Activated naive CD4-positive, alpha-beta T cell treated with anti-CD3 and anti-CD28 coated beads, Interleukin-2, amount 10 ng/mL, durations not matched to agents 7 days and 5 days (primary cell): ENCODE measurements at regions not wholly inside any gene's neighbourhood (a gene's known extent, or its start where the extent isn't known, plus 50 kb on each side); places are given as distances from the start of the nearest gene placed in this dataset.
"Not testable (repeated sequence)": the region's sequence is repeated elsewhere in the genome, so short reads cannot be mapped to it uniquely, and the experiment has no call there.

Source experiments
- CTCF ChIA-PET: fragments of 350-600 bp; sonication (Branson Sonifier 250); formaldehyde crosslinking; loops from one replicate; lab custom pipeline; 2021; ENCODE audit warnings: antibody characterized with exemption; lab: Charles Lee
- DNase-seq: peaks from one replicate; pipeline ENCODE4 v3.0.0-alpha.2; 2020
- H3K27ac Mint-ChIP-seq: one replicate; pipeline ENCODE4 v1.8.0; 2021; ENCODE audit warnings: mild to moderate bottlenecking, moderate library complexity, mixed read lengths
- H3K27me3 Mint-ChIP-seq: one replicate; pipeline ENCODE4 v1.8.0; 2021; ENCODE audit warnings: mild to moderate bottlenecking, mixed read lengths
- H3K36me3 Mint-ChIP-seq: one replicate; pipeline ENCODE4 v1.8.0; 2021; ENCODE audit warnings: mixed read lengths
- H3K4me1 Mint-ChIP-seq: one replicate; pipeline ENCODE4 v1.8.0; 2021; ENCODE audit warnings: mixed read lengths
- H3K4me3 Mint-ChIP-seq: one replicate; pipeline ENCODE4 v1.8.0; 2021; ENCODE audit warnings: mild to moderate bottlenecking, moderate library complexity, mixed read lengths
- H3K9me3 Mint-ChIP-seq: one replicate; pipeline ENCODE4 v1.8.0; 2021; ENCODE audit warnings: mixed read lengths

DNA sequence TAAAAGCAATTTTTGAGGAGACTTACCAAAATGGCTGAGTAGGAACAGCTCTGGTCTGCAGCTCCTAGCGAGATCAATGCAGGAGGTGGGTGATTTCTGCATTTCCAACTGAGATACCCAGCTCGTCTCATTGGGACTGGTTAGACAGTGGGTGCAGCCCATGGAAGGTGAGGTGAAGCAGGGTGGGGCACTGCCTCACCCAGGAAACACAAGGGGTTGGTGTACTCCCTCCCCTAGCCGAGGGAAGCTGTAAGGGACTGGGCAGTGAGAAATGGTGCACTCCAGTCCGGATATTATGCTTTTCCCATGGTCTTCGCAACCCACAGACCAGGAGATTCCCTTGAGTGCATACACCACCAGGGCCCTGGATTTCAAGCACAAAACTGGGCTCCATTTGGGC lies 419.0 kb downstream of the NUP35 start:
- Mint-ChIP-seq H3K27me3 (no peaks in the 10 kb centered on the region), H3K27ac (no peak overlapping the region), H3K36me3 (no peaks in the 10 kb centered on the region), H3K9me3 (peaks cover 32% of the 10 kb centered on the region), H3K4me3 (no peak overlapping the region), H3K4me1 (no peaks in the 10 kb centered on the region)
- CTCF ChIA-PET: no interaction called here
- no peak for DNase-seq

DNA sequence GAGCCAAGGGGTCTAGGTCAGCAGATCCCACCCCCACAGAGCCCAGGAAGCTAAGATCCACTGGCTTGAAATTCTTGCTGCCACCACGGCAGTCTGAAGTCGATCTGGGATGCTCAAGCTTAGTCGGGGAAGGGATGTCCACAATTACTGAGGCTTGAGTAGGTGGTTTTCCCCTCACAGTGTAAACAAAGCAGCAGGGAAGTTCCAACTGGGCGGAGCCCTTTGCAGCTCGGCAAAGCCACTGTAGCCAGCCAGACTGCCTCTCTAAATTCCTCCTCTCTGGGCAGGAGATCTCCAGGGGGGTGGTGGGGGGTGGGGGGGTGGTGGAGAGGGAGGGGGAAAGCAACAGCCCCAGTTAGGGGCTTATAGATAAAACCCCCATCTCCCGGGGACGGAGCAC lies 419.5 kb downstream of the NUP35 start:
- H3K4me1 Mint-ChIP-seq: no peaks in the 10 kb centered on the region
- H3K4me3 Mint-ChIP-seq: no peak overlapping the region
- CTCF ChIA-PET: no interaction called here
- peaks cover 33% of the 10 kb centered on the region for H3K9me3 Mint-ChIP-seq
- H3K27me3 Mint-ChIP-seq: no peaks in the 10 kb centered on the region
- H3K27ac Mint-ChIP-seq: no peak overlapping the region
- no peaks in the 10 kb centered on the region for H3K36me3 Mint-ChIP-seq
- no peak for DNase-seq

DNA sequence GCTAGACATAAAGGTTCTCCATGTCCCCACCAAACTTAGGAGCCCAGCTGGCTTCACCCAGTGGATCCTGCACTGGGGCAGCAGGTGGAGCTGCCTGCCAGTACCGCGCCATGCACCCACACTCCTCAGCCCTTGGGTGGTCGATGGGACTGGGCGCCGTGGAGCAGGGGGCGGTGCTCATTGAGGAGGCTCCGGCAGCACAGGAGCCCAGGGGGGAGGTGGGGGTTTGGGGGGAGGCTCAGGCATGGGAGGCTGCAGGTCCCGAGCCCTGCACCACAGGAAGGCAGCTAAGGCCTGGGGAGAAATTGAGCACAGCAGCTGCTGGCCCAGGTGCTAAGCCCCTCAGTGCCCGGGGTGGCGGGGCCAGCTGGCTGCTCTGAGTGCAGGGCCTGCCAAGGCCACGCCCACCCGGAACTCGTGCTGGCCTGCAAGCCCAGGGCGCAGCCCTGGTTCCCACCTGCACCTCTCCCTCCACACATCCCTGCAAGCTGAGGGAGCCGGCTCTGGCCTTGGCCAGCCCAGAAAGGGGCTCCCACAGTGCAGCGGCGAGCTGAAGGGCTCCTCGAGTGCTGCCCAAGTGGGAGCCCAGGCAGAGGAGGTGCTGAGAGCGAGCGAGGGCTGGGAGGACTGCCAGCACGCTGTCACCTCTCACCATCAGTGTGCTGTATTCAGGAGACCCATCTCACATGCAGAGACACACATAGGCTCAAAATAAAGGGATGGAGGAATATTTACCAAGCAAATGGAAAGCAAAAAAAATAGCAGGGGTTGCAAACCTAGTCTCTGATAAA lies 422.5 kb downstream of the NUP35 start:
- H3K36me3 Mint-ChIP-seq, CTCF ChIA-PET, H3K4me3 Mint-ChIP-seq, H3K27ac Mint-ChIP-seq, DNase-seq, H3K27me3 Mint-ChIP-seq, H3K4me1 Mint-ChIP-seq: not testable (repeated sequence)
- H3K9me3 Mint-ChIP-seq: peaks cover 31% of the 10 kb centered on the region

DNA sequence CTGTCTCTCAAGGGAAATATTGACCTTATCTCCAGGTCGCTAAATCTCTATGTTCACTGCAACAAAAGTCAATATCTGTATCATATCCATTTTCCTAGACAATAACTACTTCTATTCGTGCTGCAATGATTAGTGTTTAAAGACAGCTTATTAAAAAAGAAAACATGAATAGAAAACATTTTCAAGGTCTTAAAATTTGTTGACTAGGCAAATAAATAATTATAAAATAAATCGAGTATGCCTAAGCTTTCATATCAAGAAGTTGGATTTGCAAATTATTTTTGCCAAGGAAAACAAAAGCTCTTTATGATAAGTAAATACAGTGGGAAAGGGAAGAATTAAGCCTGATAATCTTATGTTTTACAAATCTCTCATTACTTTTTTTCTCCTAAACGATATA lies 428.5 kb downstream of the NUP35 start:
- H3K9me3 Mint-ChIP-seq: peaks cover 7% of the 10 kb centered on the region
- no peak overlapping the region for H3K27ac Mint-ChIP-seq
- H3K27me3 Mint-ChIP-seq: no peaks in the 10 kb centered on the region
- no peak overlapping the region for H3K4me3 Mint-ChIP-seq
- H3K36me3 Mint-ChIP-seq: no peaks in the 10 kb centered on the region
- no peaks in the 10 kb centered on the region for H3K4me1 Mint-ChIP-seq
- CTCF ChIA-PET: no interaction called here
- DNase-seq: no peak

DNA sequence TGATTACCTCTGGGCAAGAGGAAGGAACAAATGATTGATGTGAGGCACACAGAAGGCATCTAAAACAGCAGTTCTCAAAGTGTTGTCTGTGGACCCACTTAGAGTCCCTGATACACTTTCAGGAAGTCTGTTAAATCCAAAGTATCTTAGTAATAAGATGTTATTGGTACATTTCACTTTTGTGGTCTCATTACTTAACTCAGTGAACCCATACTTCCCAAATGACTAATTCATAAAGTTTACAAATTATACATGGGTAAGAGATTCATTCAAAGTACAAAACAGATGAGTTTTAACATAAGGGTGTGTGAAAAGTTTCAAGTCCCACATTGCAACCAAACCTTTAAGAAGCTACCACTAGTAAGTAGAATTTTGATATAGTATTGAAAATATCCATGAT lies 440.5 kb downstream of the NUP35 start:
- no peaks in the 10 kb centered on the region for H3K36me3 Mint-ChIP-seq
- DNase-seq: no peak
- H3K9me3 Mint-ChIP-seq: no peaks in the 10 kb centered on the region
- H3K27ac Mint-ChIP-seq: no peak overlapping the region
- no peaks in the 10 kb centered on the region for H3K27me3 Mint-ChIP-seq
- H3K4me1 Mint-ChIP-seq: no peaks in the 10 kb centered on the region
- CTCF ChIA-PET: no interaction called here
- no peak overlapping the region for H3K4me3 Mint-ChIP-seq

DNA sequence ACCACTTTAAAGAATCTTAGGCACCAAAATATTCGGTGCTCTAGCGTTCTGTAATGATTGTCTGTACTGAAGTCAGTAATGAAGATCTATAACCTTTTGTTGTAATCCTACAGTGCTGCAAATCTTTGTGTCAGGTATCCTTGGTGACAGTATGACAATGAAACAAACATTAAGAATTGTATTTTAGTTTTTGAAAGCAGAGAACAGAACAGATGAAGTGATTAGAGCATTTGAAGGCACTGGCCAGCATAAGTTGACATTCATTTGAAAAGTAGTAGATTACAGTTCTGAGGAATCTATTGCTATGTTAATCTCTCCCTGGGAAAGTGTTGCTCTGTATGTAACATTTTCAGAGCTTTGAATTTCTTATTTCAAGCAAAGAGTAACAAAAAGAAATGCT lies 451.2 kb downstream of the NUP35 start:
- Mint-ChIP-seq H3K9me3 (peaks cover 19% of the 10 kb centered on the region), H3K4me1 (no peaks in the 10 kb centered on the region), H3K27me3 (no peaks in the 10 kb centered on the region), H3K4me3 (no peak overlapping the region), H3K36me3 (no peaks in the 10 kb centered on the region), H3K27ac (no peak overlapping the region)
- CTCF ChIA-PET: no interaction called here
- DNase-seq: no peak

DNA sequence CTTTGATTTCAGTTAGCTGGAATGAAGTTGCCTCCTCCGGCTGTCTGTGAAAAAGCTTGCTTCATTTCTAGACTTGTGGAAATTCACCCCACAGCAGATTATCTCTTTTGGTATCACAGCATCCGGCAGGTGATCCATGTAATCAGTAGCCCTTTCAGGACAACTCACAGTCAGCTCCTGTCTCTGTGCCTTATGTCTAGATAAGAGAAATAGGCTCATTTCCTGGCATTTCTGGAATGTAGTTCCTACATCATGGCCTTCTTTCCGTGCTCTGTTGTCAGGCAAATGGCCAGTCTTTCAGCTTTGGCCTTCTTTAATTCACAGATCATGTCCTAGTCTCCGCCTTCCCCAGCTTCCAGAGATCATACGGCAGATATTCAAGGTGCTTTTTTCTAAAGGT lies 455.4 kb downstream of the NUP35 start:
- H3K9me3 Mint-ChIP-seq: peaks cover 6% of the 10 kb centered on the region
- DNase-seq: no peak

DNA sequence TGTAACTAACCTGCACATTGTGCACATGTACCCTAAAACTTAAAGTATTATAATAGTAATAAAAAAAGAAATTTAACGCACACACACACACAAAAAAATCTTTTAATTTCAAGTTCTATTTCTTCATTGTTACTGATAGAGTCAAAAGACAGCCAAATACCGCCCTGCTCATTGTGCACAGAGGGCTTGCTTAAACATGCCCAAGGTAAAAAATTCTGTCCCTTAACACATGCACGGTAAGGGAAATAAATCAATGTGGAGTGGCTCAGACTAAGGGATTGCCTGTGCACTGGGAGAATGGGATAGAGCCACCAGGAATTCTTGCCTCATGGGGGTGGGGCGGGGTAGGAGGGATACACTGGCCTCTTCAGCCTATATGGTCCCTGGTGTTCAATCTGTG lies 468.0 kb downstream of the NUP35 start:
- no peak overlapping the region for H3K4me3 Mint-ChIP-seq
- H3K9me3 Mint-ChIP-seq: peaks cover 10% of the 10 kb centered on the region
- CTCF ChIA-PET: no interaction called here
- H3K4me1 Mint-ChIP-seq: no peaks in the 10 kb centered on the region
- no peak overlapping the region for H3K27ac Mint-ChIP-seq
- no peak for DNase-seq
- no peaks in the 10 kb centered on the region for H3K27me3 Mint-ChIP-seq
- H3K36me3 Mint-ChIP-seq: no peaks in the 10 kb centered on the region

More for the DNA sequence above, 455.4 kb downstream of the NUP35 start:
- H3K27me3 Mint-ChIP-seq: no peaks in the 10 kb centered on the region
- no peaks in the 10 kb centered on the region for H3K4me1 Mint-ChIP-seq
- no peak overlapping the region for H3K27ac Mint-ChIP-seq
- no peaks in the 10 kb centered on the region for H3K36me3 Mint-ChIP-seq
- no peak overlapping the region for H3K4me3 Mint-ChIP-seq
- CTCF ChIA-PET: no interaction called here

DNA sequence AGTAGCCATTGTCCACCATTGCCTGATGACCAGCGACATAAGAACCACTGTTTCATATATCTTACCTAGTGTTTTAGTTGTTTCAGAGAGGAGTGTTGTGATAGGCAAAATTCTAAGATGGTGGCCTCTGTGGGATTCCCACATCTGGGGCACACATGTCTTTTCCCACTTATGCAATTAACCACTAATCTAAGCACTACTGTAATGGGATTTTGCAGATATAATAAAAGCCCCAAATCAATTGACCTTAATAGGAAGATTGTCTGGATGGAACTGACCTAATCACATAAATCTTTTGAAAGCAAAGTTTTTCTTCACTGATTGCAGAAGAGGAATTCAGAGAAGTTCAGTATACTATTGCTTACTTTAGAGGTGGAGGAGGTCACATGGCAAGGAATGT lies 469.9 kb downstream of the NUP35 start:
- CTCF ChIA-PET: no interaction called here
- Mint-ChIP-seq H3K4me1 (no peaks in the 10 kb centered on the region), H3K27me3 (no peaks in the 10 kb centered on the region), H3K9me3 (peaks cover 8% of the 10 kb centered on the region), H3K4me3 (no peak overlapping the region), H3K27ac (no peak overlapping the region), H3K36me3 (no peaks in the 10 kb centered on the region)
- DNase-seq: no peak

DNA sequence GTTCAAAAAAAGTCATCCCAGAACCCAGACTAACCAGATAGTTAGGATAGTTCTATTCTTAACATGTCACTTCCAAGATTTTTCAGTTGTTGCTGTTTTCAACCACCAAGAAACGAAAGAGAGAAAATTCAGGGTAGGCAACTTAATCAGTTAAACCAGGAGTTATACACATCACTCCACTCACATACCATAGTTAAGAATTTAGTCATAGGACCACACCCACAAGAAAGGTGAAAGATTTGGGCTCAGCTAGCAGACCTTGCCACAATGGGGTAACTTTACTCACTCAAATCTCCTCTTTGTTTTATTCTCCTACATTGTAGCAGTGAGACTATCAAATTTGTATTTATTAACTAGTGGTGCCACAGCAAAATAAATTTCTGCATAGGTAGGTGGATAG lies 473.6 kb downstream of the NUP35 start:
- no peak for DNase-seq
- H3K4me3 Mint-ChIP-seq: no peak overlapping the region
- H3K27me3 Mint-ChIP-seq: no peaks in the 10 kb centered on the region
- no peaks in the 10 kb centered on the region for H3K36me3 Mint-ChIP-seq
- H3K4me1 Mint-ChIP-seq: no peaks in the 10 kb centered on the region
- no peak overlapping the region for H3K27ac Mint-ChIP-seq
- CTCF ChIA-PET: no interaction called here
- peaks cover 5% of the 10 kb centered on the region for H3K9me3 Mint-ChIP-seq

DNA sequence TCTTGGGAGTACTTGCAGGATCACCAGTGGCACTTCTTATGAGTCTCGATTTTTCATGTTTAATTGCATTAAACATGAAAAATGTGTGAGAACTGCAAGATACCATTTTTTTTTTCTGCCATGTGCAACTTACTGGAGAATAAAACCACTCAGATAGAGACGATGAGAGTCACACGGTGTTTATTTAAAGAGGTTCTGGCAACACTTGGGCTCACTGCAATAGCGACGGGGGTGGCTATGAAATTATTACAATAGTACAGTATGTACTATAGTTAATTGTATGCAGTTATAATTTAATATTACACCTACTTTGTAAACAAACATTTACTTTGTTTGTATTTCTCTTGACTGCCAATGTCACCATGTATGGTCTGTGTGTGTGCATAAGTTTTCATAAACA lies 479.8 kb downstream of the NUP35 start:
- H3K27ac Mint-ChIP-seq: no peak overlapping the region
- CTCF ChIA-PET: no interaction called here
- DNase-seq: no peak
- H3K36me3 Mint-ChIP-seq: no peaks in the 10 kb centered on the region
- no peaks in the 10 kb centered on the region for H3K4me1 Mint-ChIP-seq
- H3K27me3 Mint-ChIP-seq: no peaks in the 10 kb centered on the region
- no peak overlapping the region for H3K4me3 Mint-ChIP-seq
- H3K9me3 Mint-ChIP-seq: no peaks in the 10 kb centered on the region

DNA sequence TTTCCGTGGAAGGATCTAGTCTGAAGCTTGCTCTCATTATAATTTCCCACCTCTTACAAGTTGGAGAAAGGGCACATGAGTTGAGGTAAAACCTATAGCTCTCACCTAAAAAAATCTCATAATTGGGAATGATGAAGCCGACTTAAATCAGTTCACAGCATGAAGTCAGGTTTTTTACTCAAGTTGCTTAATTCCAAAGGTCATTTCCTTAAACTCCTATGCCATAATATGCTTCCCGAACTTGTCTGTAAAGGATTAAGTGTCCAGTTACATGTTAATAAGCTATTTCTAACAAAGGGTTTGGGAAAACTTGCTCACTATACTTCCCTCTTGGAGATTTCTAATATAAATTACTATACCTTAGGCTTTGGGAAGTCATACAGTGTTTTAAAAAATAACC lies 481.2 kb downstream of the NUP35 start:
- Mint-ChIP-seq H3K9me3 (no peaks in the 10 kb centered on the region), H3K27ac (no peak overlapping the region), H3K36me3 (no peaks in the 10 kb centered on the region), H3K4me1 (no peaks in the 10 kb centered on the region), H3K4me3 (no peak overlapping the region), H3K27me3 (no peaks in the 10 kb centered on the region)
- no peak for DNase-seq
- CTCF ChIA-PET: no interaction called here

DNA sequence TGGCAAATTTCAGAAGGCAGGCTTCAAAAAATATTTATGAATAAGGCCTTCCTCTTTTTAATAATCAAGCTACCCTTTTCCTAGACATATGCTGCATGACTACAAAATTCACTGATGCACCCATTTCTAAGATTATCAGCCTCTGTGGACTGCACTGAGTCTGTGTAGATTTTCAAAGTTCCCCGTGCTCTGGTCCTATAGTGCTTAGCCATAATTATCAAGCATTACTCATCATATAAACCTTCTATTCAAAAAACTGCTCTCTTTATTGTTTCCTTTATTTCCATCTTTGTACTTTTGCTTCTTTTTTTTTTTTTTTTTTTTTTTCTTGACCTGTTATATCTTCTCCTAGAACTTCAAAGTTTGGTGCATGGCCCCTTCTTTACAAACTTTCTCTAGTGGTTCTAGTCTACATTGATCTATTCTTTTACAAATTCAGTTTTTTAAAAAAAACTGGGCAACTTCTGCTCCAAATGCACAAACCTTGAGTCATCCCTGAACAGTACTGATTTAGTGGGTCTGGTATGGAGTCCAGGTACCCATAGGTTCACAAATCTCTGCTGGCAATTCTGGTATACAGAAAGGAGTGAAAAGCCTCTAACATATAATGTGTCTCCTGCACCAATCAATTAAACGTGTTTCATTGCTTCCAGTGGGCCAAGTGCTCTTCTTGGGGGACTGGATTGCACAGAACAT lies 481.9 kb downstream of the NUP35 start:
- H3K4me3 Mint-ChIP-seq: no peak overlapping the region
- H3K9me3 Mint-ChIP-seq: no peaks in the 10 kb centered on the region
- no peaks in the 10 kb centered on the region for H3K36me3 Mint-ChIP-seq
- H3K27me3 Mint-ChIP-seq: no peaks in the 10 kb centered on the region
- H3K27ac Mint-ChIP-seq: no peak overlapping the region
- CTCF ChIA-PET: no interaction called here
- H3K4me1 Mint-ChIP-seq: no peaks in the 10 kb centered on the region
- no peak for DNase-seq

DNA sequence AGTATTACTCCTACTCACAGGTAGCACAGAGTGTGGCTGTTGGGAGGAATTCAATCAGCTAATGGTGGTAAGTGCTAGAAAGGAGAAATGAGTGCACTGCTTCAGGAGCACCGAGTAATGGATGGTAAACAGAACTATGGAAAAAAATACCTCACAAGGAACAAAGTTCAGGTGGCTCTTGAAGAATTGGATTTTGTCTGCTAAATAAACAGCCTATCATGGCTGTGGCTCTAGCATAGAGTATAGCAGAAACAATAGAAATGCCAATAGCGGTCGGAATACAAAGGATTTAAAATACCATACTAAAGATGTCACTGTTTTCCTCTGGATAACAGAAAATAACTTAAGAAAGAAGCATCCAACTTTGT lies 482.5 kb downstream of the NUP35 start:
- no peak overlapping the region for H3K4me3 Mint-ChIP-seq
- CTCF ChIA-PET: no interaction called here
- H3K27ac Mint-ChIP-seq: no peak overlapping the region
- no peaks in the 10 kb centered on the region for H3K4me1 Mint-ChIP-seq
- H3K9me3 Mint-ChIP-seq: no peaks in the 10 kb centered on the region
- no peaks in the 10 kb centered on the region for H3K36me3 Mint-ChIP-seq
- no peaks in the 10 kb centered on the region for H3K27me3 Mint-ChIP-seq
- no peak for DNase-seq

DNA sequence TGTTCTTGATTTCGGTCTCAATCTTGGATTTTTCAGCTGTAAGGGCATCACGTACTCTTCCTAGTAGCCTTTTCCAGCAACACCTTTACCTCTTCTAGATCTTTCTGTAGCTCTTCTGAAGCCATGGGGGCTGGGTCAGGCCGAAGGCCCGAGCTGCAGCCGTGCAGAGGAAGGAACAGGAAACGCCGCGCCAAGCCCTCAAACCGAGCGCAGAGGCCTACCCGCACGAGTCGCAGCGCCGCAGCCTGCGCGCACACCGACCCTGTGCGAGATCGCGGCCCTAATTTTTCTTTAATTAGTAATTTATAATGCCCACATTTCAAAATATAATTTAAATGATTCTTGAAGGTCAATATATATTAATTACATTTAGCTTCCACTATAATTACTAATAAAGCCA lies 483.8 kb downstream of the NUP35 start:
- no peak for DNase-seq
- peaks cover 2% of the 10 kb centered on the region for H3K9me3 Mint-ChIP-seq
- no peaks in the 10 kb centered on the region for H3K27me3 Mint-ChIP-seq
- no peaks in the 10 kb centered on the region for H3K4me1 Mint-ChIP-seq
- no peak overlapping the region for H3K4me3 Mint-ChIP-seq
- H3K36me3 Mint-ChIP-seq: no peaks in the 10 kb centered on the region
- CTCF ChIA-PET: no interaction called here
- H3K27ac Mint-ChIP-seq: no peak overlapping the region
